HepG2 (cell line): ENCODE measurements at regions not wholly inside any gene's neighbourhood (a gene's known extent, or its start where the extent isn't known, plus 50 kb on each side); places are given as distances from the start of the nearest gene placed in this dataset.

ENCODE experiments used
- AGO2 ChIP-seq: fragments of 200-400 bp; formaldehyde crosslinking; optimal IDR thresholded peaks from 2 replicates; pipeline ENCODE3; 2017; ENCODE audit warnings: mild to moderate bottlenecking, low read depth, low read length, moderate library complexity
- GPN1 ChIP-seq: sonication (generic); formaldehyde crosslinking; IDR thresholded peaks from 2 replicates; pipeline ENCODE4 v1.5.1; 2020; ENCODE audit warnings: missing genetic modification reagents, borderline replicate concordance
- HINFP ChIP-seq: sonication (generic); formaldehyde crosslinking; IDR thresholded peaks from 2 replicates; pipeline ENCODE4 v1.4.0; 2020; ENCODE audit warnings: low read depth, mild to moderate bottlenecking, missing genetic modification reagents
- HNRNPK ChIP-seq: fragments of 200-400 bp; formaldehyde crosslinking; IDR thresholded peaks from 2 replicates; pipeline ENCODE4 v1.6.1; 2018; ENCODE audit warnings: low read length, low read depth, moderate library complexity, mild to moderate bottlenecking; ENCODE audit not compliant: poor library complexity, severe bottlenecking
- KAT8 ChIP-seq: IDR thresholded peaks from 2 replicates; pipeline ENCODE4 v1.6.1; 2016; ENCODE audit warnings: missing genetic modification reagents, missing compliant biosample characterization
- MEF2D ChIP-seq: sonication (generic); formaldehyde crosslinking; IDR thresholded peaks from 2 replicates; pipeline ENCODE4 v1.5.1; 2020; ENCODE audit warnings: mild to moderate bottlenecking, missing genetic modification reagents
- NFYB ChIP-seq: sonication (generic); formaldehyde crosslinking; IDR thresholded peaks from 2 replicates; pipeline ENCODE4 v1.4.0; 2020; ENCODE audit warnings: missing genetic modification reagents
- PHF8 ChIP-seq: sonication (generic); formaldehyde crosslinking; IDR thresholded peaks from 2 replicates; pipeline ENCODE4 v1.5.0; 2020; ENCODE audit warnings: missing genetic modification reagents
- RBM22 ChIP-seq: fragments of 200-400 bp; formaldehyde crosslinking; optimal IDR thresholded peaks from 2 replicates; pipeline ENCODE3; 2017; ENCODE audit warnings: mild to moderate bottlenecking, low read length, moderate library complexity
- RNF219 ChIP-seq: sonication (generic); formaldehyde crosslinking; IDR thresholded peaks from 2 replicates; pipeline ENCODE4 v1.5.0; 2020; ENCODE audit warnings: mild to moderate bottlenecking, missing genetic modification reagents
- TEF ChIP-seq: sonication (generic); formaldehyde crosslinking; IDR thresholded peaks from 2 replicates; pipeline ENCODE4 v1.5.0; 2020; ENCODE audit warnings: missing genetic modification reagents
- ZC3H13 ChIP-seq: sonication (generic); formaldehyde crosslinking; IDR thresholded peaks from 2 replicates; pipeline ENCODE4 v1.8.1; 2023; ENCODE audit warnings: mild to moderate bottlenecking, missing genetic modification reagents, moderate library complexity
- ZFP62 ChIP-seq: sonication (generic); formaldehyde crosslinking; IDR thresholded peaks from 2 replicates; pipeline ENCODE4 v1.4.0; 2020; ENCODE audit warnings: missing genetic modification reagents
- ZNF33B ChIP-seq: sonication (generic); formaldehyde crosslinking; IDR thresholded peaks from 2 replicates; pipeline ENCODE4 v1.5.1; 2020; ENCODE audit warnings: mild to moderate bottlenecking, missing genetic modification reagents
- ZNF343 ChIP-seq: sonication (generic); formaldehyde crosslinking; IDR thresholded peaks from 2 replicates; pipeline ENCODE4 v1.4.0; 2020; ENCODE audit warnings: mild to moderate bottlenecking, missing genetic modification reagents
- ZNF432 ChIP-seq: sonication (generic); formaldehyde crosslinking; IDR thresholded peaks from 2 replicates; pipeline ENCODE4 v1.5.0; 2020; ENCODE audit warnings: missing genetic modification reagents, mild to moderate bottlenecking, borderline replicate concordance
- ZNF574 ChIP-seq: sonication (generic); formaldehyde crosslinking; IDR thresholded peaks from 2 replicates; pipeline ENCODE4 v1.4.0; 2020; ENCODE audit warnings: missing genetic modification reagents
- ZNF616 ChIP-seq: sonication (generic); formaldehyde crosslinking; IDR thresholded peaks from 2 replicates; pipeline ENCODE4 v1.5.0; 2020; ENCODE audit warnings: low read depth, mild to moderate bottlenecking, missing genetic modification reagents
- ZNF619 ChIP-seq: sonication (generic); formaldehyde crosslinking; IDR thresholded peaks from 2 replicates; pipeline ENCODE4 v1.4.0; 2020; ENCODE audit warnings: mild to moderate bottlenecking, missing genetic modification reagents
- ZNF800 ChIP-seq: sonication (generic); formaldehyde crosslinking; IDR thresholded peaks from 2 replicates; pipeline ENCODE4 v1.4.0; 2020; ENCODE audit warnings: missing genetic modification reagents
- ZNF839 ChIP-seq: sonication (generic); formaldehyde crosslinking; IDR thresholded peaks from 2 replicates; pipeline ENCODE4 v1.4.0; 2020; ENCODE audit warnings: missing genetic modification reagents, mild to moderate bottlenecking, borderline replicate concordance

GRCh38 chr2:234550511-234551107 is 53.7 kb upstream of the ARL4C start (continued):
- TF ChIP-seq ZNF574 (CRISPR knock-in tag) (peak; percentile 24; the same call in 1 of the 2 replicates), ZNF616 (no peak), GPN1 (no peak), ZNF432 (CRISPR knock-in tag) (no peak), ZNF839 (no peak), KAT8 (CRISPR knock-in tag) (peak; percentile 47; the same call in 1 of the 2 replicates), ZNF343 (CRISPR knock-in tag) (no peak), ZNF33B (CRISPR knock-in tag) (no peak), ZNF619 (CRISPR knock-in tag) (no peak), RNF219 (CRISPR knock-in tag) (no peak), MEF2D (CRISPR knock-in tag) (no peak; the same call in 1 of the 2 replicates), HINFP (no peak), NFYB (CRISPR knock-in tag) (no peak), RBM22 (no peak), AGO2 (no peak), ZFP62 (CRISPR knock-in tag) (no peak), ZNF800 (CRISPR knock-in tag) (no peak), PHF8 (CRISPR knock-in tag) (no peak), TEF (no peak), ZC3H13 (CRISPR knock-in tag) (no peak), HNRNPK (no peak)
